Activated B cell treated with CpG ODN at 0.5 μM for 24 hours (primary cell): ENCODE measurements at regions not wholly inside any gene's neighbourhood (a gene's known extent, or its start where the extent isn't known, plus 50 kb on each side); places are given as distances from the start of the nearest gene placed in this dataset.

Experiments used
- ATAC-seq: fragments of 200-7000 bp; cut with Tn5 transposase; one replicate; pipeline ENCODE4 v1.10.0; 2021; ENCODE audit warnings: low read depth, mild to moderate bottlenecking, moderate library complexity
- CTCF ChIA-PET: fragments of 350-600 bp; sonication (Branson Sonifier 250); formaldehyde crosslinking; loops from one replicate; lab custom pipeline; 2021; ENCODE audit warnings: antibody characterized with exemption; lab: Charles Lee
- POLR2A ChIA-PET: fragments of 350-600 bp; sonication (Branson Sonifier 250); formaldehyde crosslinking; loops from one replicate; lab custom pipeline; 2021; ENCODE audit warnings: antibody characterized with exemption; lab: Charles Lee
- DNase-seq: peaks from one replicate; pipeline ENCODE4 v3.0.0; 2022
- H3K27ac Mint-ChIP-seq: one replicate; pipeline ENCODE4 v1.8.0; 2020; ENCODE audit warnings: mixed read lengths
- H3K27me3 Mint-ChIP-seq: one replicate; pipeline ENCODE4 v1.8.0; 2021; ENCODE audit warnings: mixed read lengths
- H3K36me3 Mint-ChIP-seq: one replicate; pipeline ENCODE4 v1.8.0; 2021; ENCODE audit warnings: low read depth, mixed read lengths
- H3K4me1 Mint-ChIP-seq: one replicate; pipeline ENCODE4 v1.8.0; 2021; ENCODE audit warnings: mixed read lengths
- H3K4me3 Mint-ChIP-seq: one replicate; pipeline ENCODE4 v1.8.0; 2020; ENCODE audit warnings: mild to moderate bottlenecking, mixed read lengths
- H3K9me3 Mint-ChIP-seq: one replicate; pipeline ENCODE4 v1.8.0; 2020; ENCODE audit warnings: mixed read lengths
- intact Hi-C: fragments of 100-400 bp; cut with micrococcal nuclease; formaldehyde crosslinking; loops from one replicate; pipeline ENCODE4 v1.15.1; 2024
- TF ChIP-seq, protein P1 (sequence below): fragments of 200-600 bp; IDR thresholded peaks from one replicate; pipeline ENCODE4 v1.8.0; 2022; ENCODE audit warnings: antibody characterized with exemption, mild to moderate bottlenecking

- ChIA-PET POLR2A (no interaction called here), CTCF (no interaction called here)
- H3K27ac Mint-ChIP-seq: no peak overlapping the region
- no peak overlapping the region for H3K4me3 Mint-ChIP-seq
- TF ChIP-seq, protein P1, sequence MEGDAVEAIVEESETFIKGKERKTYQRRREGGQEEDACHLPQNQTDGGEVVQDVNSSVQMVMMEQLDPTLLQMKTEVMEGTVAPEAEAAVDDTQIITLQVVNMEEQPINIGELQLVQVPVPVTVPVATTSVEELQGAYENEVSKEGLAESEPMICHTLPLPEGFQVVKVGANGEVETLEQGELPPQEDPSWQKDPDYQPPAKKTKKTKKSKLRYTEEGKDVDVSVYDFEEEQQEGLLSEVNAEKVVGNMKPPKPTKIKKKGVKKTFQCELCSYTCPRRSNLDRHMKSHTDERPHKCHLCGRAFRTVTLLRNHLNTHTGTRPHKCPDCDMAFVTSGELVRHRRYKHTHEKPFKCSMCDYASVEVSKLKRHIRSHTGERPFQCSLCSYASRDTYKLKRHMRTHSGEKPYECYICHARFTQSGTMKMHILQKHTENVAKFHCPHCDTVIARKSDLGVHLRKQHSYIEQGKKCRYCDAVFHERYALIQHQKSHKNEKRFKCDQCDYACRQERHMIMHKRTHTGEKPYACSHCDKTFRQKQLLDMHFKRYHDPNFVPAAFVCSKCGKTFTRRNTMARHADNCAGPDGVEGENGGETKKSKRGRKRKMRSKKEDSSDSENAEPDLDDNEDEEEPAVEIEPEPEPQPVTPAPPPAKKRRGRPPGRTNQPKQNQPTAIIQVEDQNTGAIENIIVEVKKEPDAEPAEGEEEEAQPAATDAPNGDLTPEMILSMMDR: no peak
- intact Hi-C loops: no loop called here
- no peaks in the 10 kb centered on the region for H3K27me3 Mint-ChIP-seq
- ATAC-seq (no peak), DNase-seq (no peak)
- H3K4me1 Mint-ChIP-seq: no peaks in the 10 kb centered on the region
- no peaks in the 10 kb centered on the region for H3K36me3 Mint-ChIP-seq
- no peaks in the 10 kb centered on the region for H3K9me3 Mint-ChIP-seq
Observed at GRCh38 chr13:71251292-71251951, 615.6 kb downstream of the DACH1 start.

GRCh38 chr13:71249011-71249410 is 618.0 kb downstream of the DACH1 start:
- Mint-ChIP-seq H3K9me3 (no peaks in the 10 kb centered on the region), H3K4me3 (no peak overlapping the region), H3K27ac (no peak overlapping the region), H3K4me1 (no peaks in the 10 kb centered on the region), H3K27me3 (no peaks in the 10 kb centered on the region), H3K36me3 (no peaks in the 10 kb centered on the region)
- DNase-seq (no peak), ATAC-seq (no peak)
- CTCF ChIA-PET: no interaction called here
- intact Hi-C loops: no loop called here
- POLR2A ChIA-PET: no interaction called here
- TF ChIP-seq, protein P1: no peak

DNA sequence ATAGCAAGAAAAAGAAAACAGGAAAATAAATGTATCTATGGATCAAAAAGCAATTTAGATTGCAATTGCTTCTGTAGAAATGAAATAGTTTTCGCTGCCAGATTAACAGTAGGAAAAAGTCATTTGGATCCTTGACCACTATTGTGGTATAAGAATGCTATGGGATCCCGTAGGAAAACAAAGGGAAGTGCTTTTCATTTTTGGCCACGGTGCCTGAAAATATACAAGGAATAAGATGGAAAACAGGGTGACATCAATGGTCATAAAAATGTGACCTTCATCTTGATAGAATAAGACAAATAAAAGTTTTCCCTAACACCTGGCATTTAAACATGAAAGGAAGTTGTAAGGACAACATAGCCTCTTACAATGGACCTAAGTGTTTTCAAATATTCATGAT is 622.8 kb downstream of the DACH1 start:
- Mint-ChIP-seq H3K4me1 (no peaks in the 10 kb centered on the region), H3K9me3 (no peaks in the 10 kb centered on the region), H3K27ac (no peak overlapping the region), H3K36me3 (no peaks in the 10 kb centered on the region), H3K4me3 (no peak overlapping the region), H3K27me3 (no peaks in the 10 kb centered on the region)
- POLR2A ChIA-PET: no interaction called here
- TF ChIP-seq, protein P1: no peak
- DNase-seq (no peak), ATAC-seq (no peak)
- intact Hi-C loops: no loop called here
- CTCF ChIA-PET: no interaction called here

- Mint-ChIP-seq H3K36me3 (no peaks in the 10 kb centered on the region), H3K27me3 (no peaks in the 10 kb centered on the region), H3K9me3 (no peaks in the 10 kb centered on the region), H3K4me3 (no peak overlapping the region), H3K27ac (no peak overlapping the region), H3K4me1 (no peaks in the 10 kb centered on the region)
- intact Hi-C loops: no loop called here
- TF ChIP-seq, protein P1: no peak
- CTCF ChIA-PET: no interaction called here
- no peak for ATAC-seq
- no peak for DNase-seq
- POLR2A ChIA-PET: no interaction called here
Observed at GRCh38 chr13:71242201-71242600, 624.8 kb downstream of the DACH1 start.

DNA sequence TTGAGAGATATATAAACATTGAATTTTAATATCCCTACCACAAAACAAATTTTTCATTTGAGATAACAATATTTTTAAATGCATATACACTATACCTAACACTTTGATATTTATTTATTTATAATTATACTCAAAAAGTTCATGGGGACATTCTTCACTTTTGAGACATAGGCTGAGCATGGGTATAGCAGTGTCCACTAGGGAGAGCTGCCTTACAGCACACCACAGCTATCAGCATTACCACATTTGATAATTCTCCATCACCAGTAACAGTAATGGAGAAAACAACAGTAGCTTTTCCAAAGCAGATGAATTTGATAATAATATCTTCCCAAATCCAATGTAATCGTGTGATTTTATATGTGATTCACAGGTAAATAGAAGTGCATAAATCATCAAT is 626.1 kb downstream of the DACH1 start:
- ATAC-seq (no peak), DNase-seq (no peak)
- TF ChIP-seq, protein P1: no peak
- Mint-ChIP-seq H3K4me3 (no peak overlapping the region), H3K27ac (no peak overlapping the region), H3K36me3 (no peaks in the 10 kb centered on the region), H3K4me1 (no peaks in the 10 kb centered on the region), H3K9me3 (no peaks in the 10 kb centered on the region), H3K27me3 (no peaks in the 10 kb centered on the region)
- POLR2A ChIA-PET: no interaction called here
- intact Hi-C loops: no loop called here
- CTCF ChIA-PET: no interaction called here
